A204.1 (cell line): ENCODE measurements at regions not wholly inside any gene's neighbourhood (a gene's known extent, or its start where the extent isn't known, plus 50 kb on each side); places are given as distances from the start of the nearest gene placed in this dataset.

Experiments
- FAIRE-seq: peaks from 2 replicates; lab custom pipeline; 2012; peaks lifted over from hg19 to GRCh38; lab: Jason Lieb, UNC

- FAIRE-seq, result no peak
Measured at GRCh38 chr5:124644582-124644981, 101.9 kb downstream of the ZNF608 start.

- FAIRE-seq, result no peak
Measured at GRCh38 chr5:124644138-124644537, 102.3 kb downstream of the ZNF608 start.

GRCh38 chr5:124643336-124643735 lies 103.1 kb downstream of the ZNF608 start:
- FAIRE-seq, result no peak

DNA sequence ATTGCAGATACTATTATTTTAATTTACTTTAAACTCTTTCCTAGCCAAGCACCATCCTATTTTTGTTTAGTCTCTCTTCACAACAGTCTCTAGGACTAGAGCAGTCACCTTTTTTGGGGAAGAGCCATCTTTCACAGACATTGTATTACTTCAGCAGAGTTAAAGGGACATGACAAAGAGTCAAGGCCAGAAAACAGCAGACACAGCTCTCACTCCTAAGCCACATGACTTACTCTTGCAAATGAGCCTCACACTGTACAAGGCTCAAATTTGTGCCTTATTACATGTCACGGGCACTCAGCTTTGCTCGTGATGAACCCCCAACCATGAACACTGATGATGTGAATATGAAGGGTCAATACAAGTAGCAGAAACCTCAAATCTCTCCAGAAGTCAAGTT lies 104.3 kb downstream of the ZNF608 start:
- no peak for FAIRE-seq

GRCh38 chr5:124641154-124641792 lies 105.2 kb downstream of the ZNF608 start:
- no peak for FAIRE-seq

GRCh38 chr5:124639095-124639665 lies 107.3 kb downstream of the ZNF608 start:
- no peak for FAIRE-seq

DNA sequence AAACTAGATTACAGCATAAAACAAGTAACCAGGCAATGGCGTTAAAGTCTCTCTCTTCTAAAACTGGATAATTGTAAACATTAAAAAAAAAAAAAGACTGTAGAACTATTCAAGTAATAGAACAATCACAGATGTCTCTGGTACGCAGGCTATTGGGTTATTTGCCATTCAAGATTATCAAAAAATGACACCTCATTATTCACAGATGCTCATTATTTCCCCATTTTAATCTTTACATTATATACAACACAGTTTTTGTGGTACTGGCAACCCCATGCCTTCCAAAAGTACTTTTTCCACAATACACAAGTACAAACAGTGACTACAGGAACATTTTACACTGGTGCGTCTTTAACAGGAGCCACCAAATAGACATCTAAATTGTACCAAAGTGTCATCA lies 109.4 kb downstream of the ZNF608 start:
- FAIRE-seq, result no peak

GRCh38 chr5:124634741-124635323 lies 111.6 kb downstream of the ZNF608 start:
- FAIRE-seq, result no peak

DNA sequence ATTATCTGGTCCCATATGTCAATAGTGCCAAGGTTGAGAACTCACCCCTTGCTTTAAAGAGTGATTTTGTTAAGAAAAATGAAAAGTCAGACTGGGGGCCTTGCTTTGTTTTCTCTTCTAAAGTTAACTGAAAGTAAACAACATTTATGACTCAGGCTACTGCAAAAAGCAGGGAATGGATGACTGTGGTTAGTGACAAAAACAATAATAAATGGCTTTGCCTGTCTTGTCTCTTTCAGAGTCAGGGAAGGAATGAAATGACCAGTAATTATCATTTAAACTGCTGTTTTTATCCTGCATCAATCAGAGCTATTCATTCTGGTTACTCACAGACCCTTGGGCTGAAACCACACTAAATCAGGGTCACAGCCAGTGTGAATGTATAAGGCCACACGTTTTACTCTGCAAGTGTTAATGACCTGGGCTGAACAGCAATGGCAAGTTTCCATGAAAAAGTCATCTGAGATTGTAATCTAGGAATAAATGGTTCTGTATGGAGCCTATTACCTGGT lies 112.2 kb downstream of the ZNF608 start:
- FAIRE-seq, result no peak

DNA sequence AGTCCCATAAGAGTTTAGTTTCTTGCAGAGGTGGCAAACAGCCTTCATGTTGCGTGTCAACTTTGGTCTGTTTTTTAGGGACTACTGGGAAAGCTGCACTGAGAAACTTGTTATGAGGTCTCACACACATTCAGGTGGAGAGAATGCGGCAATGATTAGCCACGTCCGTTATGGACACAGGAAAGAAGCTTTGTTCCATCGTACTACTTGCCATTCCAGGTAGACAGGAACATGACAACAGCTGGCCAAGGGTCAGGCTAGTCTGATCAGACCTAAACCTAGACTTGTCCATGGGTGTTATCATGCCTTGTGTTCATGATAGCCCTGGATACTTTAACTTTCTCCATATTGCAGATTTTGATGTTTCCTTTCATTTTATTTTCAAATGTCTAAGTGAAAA lies 113.2 kb downstream of the ZNF608 start:
- FAIRE-seq, result no peak

DNA sequence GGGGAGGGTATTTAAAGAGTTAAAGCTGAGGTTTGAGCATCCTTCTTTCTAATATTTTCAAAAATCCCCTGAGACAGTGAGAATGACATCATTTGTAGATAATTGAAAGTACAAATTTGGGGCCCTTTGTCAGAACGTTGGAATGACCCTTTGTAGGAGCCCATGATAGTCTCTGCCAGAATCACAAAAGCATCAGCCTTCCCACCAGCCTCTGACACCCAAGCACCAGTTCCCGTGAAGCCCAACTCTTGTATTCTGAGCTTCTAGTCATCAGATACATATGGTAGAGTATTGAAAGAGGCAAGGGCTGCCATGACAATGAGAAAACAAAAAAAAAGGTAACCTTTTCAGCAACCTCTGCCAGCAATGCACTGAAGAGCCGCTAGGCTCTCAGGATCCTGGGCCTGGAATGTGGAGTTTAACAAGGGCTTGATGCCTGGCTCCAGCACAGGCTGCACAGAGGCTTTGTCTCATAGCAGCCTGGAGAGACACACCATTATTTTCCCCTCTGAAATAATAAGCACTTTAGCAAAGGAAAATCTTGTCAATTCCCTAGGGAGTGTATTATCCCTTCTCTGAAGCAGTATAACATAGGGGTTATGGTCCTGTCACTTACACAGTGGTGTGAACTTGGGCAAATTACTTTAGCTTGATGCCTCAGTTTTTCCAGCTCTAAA lies 114.4 kb downstream of the ZNF608 start:
- FAIRE-seq, result no peak

GRCh38 chr5:124630767-124631704 lies 115.4 kb downstream of the ZNF608 start:
- FAIRE-seq, result no peak

DNA sequence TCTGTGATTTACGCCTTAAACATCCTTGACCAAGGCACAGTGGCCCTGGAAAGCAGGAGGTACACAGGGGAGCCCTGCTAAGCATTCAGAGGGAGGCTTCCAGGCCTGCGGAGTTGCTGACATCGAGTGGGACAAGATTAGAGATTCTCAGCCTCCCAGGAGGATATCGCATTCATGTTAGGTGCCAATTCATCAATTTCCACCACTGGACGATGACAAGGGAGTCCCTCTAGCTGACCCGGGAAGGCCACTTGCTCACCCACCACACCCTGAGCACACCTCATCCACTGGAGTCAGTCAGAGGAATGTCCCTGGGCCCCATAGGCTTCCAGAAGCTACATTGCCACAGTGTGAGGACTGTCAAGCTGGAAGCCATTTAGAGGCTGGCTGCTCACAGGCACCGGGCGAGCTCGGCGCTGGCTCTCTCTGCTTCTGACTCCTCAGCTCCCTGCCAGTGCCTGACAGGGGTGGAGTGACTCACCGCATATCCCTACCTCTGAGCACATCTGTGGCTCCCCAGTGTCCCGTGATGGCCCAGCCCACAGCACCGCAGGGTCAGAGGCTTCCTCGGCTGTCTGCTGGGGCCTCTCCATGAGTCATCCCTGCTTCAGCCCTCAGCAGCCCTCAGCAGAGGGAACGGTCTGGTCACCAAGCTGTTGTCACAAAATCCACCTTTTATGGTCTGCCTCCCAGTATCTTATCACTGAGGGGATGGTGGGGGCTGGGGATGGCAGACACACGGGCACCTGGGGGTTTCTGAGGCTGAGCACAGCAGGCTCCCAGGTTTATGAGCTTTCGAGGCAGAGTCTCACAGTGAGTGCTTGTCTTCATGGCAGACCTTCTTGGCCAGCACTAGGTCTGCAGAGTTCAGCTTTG lies 117.5 kb downstream of the ZNF608 start:
- FAIRE-seq, result no peak

- FAIRE-seq, result no peak
Measured at GRCh38 chr5:124627815-124628595, 118.4 kb downstream of the ZNF608 start.

DNA sequence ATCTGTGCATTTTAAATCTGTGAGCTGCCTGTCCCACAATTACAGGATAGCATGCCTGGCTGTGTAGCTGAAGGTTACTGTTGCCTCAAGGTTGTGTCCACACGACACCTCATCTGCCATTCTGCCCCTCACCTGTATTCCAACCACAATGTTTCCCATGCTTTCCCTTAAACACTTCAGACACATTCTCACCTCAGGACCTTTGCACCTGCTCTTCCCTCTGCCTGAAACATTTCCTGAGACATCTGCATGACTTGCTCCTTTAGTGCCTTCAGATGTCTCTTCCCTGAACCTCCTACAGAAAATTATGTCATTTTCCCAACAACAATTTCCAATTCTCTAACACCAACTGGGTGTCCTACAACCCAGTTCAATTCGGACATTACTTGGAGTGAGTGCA lies 120.4 kb downstream of the ZNF608 start:
- no peak for FAIRE-seq

DNA sequence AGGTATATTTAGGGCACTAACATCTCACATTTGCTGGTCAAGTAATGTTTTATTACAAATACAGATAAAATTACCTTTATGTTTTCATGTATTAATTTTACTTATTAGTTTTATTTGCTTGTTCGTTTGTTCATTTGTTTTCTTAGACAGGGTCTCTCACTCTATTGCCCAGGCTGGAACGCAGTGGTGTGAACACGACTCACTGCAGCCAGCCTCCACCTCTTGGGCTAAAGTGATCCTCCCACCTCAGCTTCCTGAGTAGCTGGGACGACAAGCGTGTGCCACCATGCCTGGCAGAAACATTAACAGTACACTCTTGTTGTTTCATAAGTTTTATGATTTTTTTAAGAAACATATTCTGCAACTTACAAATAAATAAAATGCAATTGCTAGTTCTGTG lies 123.2 kb downstream of the ZNF608 start:
- FAIRE-seq, result no peak

- no peak for FAIRE-seq
Measured at GRCh38 chr5:124622851-124623250, 123.6 kb downstream of the ZNF608 start.

DNA sequence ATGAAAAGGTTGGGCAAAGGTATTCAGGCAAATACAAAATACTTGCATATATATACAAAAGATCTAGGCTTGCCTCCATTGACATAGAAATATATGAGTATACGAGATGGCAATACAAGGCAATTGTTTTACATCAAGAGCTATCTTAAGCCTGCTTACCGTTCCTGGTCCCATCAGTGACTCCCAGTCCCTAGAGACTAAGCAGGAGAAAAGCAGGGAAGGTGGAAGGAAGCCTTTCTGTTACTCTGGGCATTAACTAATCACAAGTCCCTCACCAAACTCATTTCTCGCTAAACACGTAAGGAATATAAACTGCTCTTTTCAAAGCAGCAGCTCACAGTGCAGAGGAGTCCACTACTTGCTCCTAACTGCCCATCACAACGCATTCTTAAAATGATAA lies 125.2 kb downstream of the ZNF608 start:
- no peak for FAIRE-seq

- no peak for FAIRE-seq
Measured at GRCh38 chr5:124620743-124621142, 125.7 kb downstream of the ZNF608 start.

- no peak for FAIRE-seq
Measured at GRCh38 chr5:124619121-124619520, 127.3 kb downstream of the ZNF608 start.
